ENCODE measurements at regions not wholly inside any gene's neighbourhood (a gene's known extent, or its start where the extent isn't known, plus 50 kb on each side); places are given as distances from the start of the nearest gene placed in this dataset.
A peak's percentile ranks its signal among the peaks of the same experiment; 100 is the strongest.
"Not testable (repeated sequence)": the region's sequence is repeated elsewhere in the genome, so short reads cannot be mapped to it uniquely, and the experiment has no call there.

GRCh38 chr9:25206027-25206426, 472.2 kb downstream of the TUSC1 start:
- no peak overlapping the region for H3K27ac ChIP-seq (ENCODE audit: low read length)
- peak overlapping the region; percentile 46; the same call in 1 of the 2 replicates for H3K4me3 ChIP-seq (ENCODE audit: low read length)
- H3K9ac ChIP-seq (ENCODE audit: low read depth, low read length) = no peak overlapping the region
- no peaks in the 10 kb centered on the region for H3K27me3 ChIP-seq (ENCODE audit: insufficient read depth, low read length)
- H3K9me3 ChIP-seq (ENCODE audit: insufficient read depth, low read depth, low read length) = no peaks in the 10 kb centered on the region
- H3K4me1 ChIP-seq (ENCODE audit: insufficient read depth, low read length) = peaks cover 16% of the 10 kb centered on the region; the same call in 1 of the 2 replicates
- no peaks in the 10 kb centered on the region for H3K36me3 ChIP-seq (ENCODE audit: insufficient read depth, low read depth, low read length)

DNA sequence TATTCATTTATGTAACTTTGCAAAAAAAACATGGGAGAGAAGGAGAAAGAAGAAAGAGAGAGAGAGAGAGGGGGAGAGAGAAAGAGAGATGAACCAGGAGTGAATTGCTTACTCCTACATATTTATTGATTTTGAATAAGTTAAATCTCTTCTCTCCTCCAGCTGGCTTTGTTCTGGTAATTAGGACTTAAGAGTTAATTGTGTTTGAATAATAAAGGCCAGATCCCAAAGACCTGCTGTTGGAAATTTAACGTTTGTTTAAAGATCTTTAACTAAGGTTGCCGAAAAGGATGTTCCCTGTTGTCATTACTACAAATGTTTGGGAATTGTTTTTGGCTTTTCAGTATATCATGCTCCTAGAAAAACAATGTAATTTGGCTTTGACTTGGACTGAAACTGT, 473.0 kb downstream of the TUSC1 start:
- H3K4me3 ChIP-seq (ENCODE audit: low read length) = peak overlapping the region; percentile 46
- peaks cover 16% of the 10 kb centered on the region; the same call in 1 of the 2 replicates for H3K4me1 ChIP-seq (ENCODE audit: insufficient read depth, low read length)
- no peaks in the 10 kb centered on the region for H3K36me3 ChIP-seq (ENCODE audit: insufficient read depth, low read depth, low read length)
- no peaks in the 10 kb centered on the region for H3K9me3 ChIP-seq (ENCODE audit: insufficient read depth, low read depth, low read length)
- H3K27me3 ChIP-seq (ENCODE audit: insufficient read depth, low read length) = no peaks in the 10 kb centered on the region
- no peak overlapping the region for H3K27ac ChIP-seq (ENCODE audit: low read length)
- H3K9ac ChIP-seq (ENCODE audit: low read depth, low read length) = 0 out of 2 replicates have a peak overlapping the region, but pooled peaks have one; percentile 22

DNA sequence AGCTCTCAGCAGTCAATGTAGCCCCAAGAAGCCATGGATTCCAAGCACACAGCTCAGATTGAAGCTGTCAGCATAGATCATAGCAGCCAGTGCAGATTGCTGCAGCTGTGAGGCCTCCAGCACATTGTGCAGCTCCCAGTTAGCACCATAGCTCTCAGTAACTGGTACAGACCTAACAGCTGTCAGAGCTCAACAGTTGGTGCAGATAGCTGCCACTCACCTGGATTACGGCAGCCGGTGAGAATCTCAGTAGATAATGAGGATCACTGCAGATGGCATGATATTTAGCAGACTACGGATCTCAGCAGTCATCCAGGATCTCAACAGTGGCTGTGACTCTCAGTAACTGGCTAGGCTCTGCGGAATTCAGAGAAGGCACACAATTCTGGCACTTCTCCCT, 500.4 kb downstream of the TUSC1 start:
- H3K36me3 ChIP-seq (ENCODE audit: insufficient read depth, low read depth, low read length) = no peaks in the 10 kb centered on the region
- H3K9me3 ChIP-seq (ENCODE audit: insufficient read depth, low read depth, low read length) = no peaks in the 10 kb centered on the region
- no peak overlapping the region for H3K9ac ChIP-seq (ENCODE audit: low read depth, low read length)
- peaks cover 4% of the 10 kb centered on the region; the same call in 1 of the 2 replicates for H3K4me1 ChIP-seq (ENCODE audit: insufficient read depth, low read length)
- no peaks in the 10 kb centered on the region for H3K27me3 ChIP-seq (ENCODE audit: insufficient read depth, low read length)
- no peak overlapping the region for H3K4me3 ChIP-seq (ENCODE audit: low read length)
- no peak overlapping the region for H3K27ac ChIP-seq (ENCODE audit: low read length)

DNA sequence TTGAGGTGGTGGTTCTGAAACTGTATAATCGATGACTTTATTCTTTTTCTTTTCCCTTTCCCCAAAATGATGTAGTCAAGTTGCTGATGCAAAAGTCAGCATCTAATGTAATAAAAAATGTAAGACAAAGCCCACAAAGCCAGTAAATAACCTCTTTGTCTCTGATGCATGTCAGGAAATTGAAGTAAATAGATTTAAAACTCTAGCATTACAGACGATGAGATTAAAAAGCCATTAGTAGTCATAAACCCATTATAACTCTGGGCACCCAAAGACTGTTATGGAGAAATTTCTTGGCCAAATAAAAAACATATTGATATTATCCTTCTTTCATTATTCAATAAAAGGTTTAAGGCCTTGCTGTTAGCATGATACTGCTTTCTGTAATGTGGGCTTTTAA, 548.7 kb downstream of the TUSC1 start:
- Histone ChIP-seq H3K9ac (ENCODE audit: low read depth, low read length) (no peak overlapping the region), H3K9me3 (ENCODE audit: insufficient read depth, low read depth, low read length) (no peaks in the 10 kb centered on the region), H3K4me3 (ENCODE audit: low read length) (no peak overlapping the region), H3K27ac (ENCODE audit: low read length) (no peak overlapping the region), H3K4me1 (ENCODE audit: insufficient read depth, low read length) (no peaks in the 10 kb centered on the region), H3K36me3 (ENCODE audit: insufficient read depth, low read depth, low read length) (no peaks in the 10 kb centered on the region), H3K27me3 (ENCODE audit: insufficient read depth, low read length) (no peaks in the 10 kb centered on the region)

DNA sequence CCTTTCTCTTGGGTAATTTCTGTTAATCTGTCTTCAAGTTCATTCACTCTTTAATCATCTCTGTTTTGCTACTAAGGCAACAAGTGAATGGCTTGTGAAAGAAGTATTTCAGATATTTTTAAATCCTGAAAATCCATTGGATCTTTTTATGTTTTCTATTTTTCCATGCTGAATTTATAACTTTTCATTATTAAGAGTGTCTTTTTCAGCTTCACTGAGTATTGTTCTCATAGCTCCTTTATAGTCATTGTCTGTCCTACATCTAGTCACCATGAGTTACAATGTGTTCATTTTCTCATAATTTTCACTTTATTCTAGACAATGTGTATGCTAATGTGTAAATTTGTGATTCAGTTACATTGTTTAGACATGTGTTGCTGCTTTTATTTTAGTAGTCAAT, 556.4 kb downstream of the TUSC1 start:
- Histone ChIP-seq H3K27me3 (ENCODE audit: insufficient read depth, low read length) (no peaks in the 10 kb centered on the region), H3K27ac (ENCODE audit: low read length) (no peak overlapping the region), H3K4me3 (ENCODE audit: low read length) (no peak overlapping the region), H3K36me3 (ENCODE audit: insufficient read depth, low read depth, low read length) (no peaks in the 10 kb centered on the region), H3K9ac (ENCODE audit: low read depth, low read length) (no peak overlapping the region), H3K9me3 (ENCODE audit: insufficient read depth, low read depth, low read length) (no peaks in the 10 kb centered on the region), H3K4me1 (ENCODE audit: insufficient read depth, low read length) (no peaks in the 10 kb centered on the region)

DNA sequence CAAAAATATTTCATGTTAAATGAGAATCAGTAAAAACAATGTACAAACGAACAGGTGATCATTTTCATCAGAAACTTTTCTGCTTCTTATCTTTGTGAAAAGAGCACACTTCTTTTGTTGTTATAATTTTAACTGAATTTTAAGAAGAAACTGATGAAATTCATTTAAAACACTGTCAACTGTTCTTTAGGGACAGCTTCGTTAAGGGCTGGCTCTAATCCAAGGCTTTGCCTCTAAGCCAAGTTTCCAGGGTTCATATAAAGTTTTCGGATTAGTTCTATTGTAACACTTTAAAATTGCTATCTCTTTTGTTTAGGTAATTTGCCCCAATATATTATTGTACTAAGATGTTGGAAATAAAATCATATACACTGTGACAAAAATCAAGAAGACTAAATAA, 559.2 kb downstream of the TUSC1 start:
- no peak overlapping the region for H3K27ac ChIP-seq (ENCODE audit: low read length)
- H3K9ac ChIP-seq (ENCODE audit: low read depth, low read length) = no peak overlapping the region
- no peaks in the 10 kb centered on the region for H3K4me1 ChIP-seq (ENCODE audit: insufficient read depth, low read length)
- no peak overlapping the region for H3K4me3 ChIP-seq (ENCODE audit: low read length)
- H3K27me3 ChIP-seq (ENCODE audit: insufficient read depth, low read length) = no peaks in the 10 kb centered on the region
- H3K9me3 ChIP-seq (ENCODE audit: insufficient read depth, low read depth, low read length) = no peaks in the 10 kb centered on the region
- no peaks in the 10 kb centered on the region for H3K36me3 ChIP-seq (ENCODE audit: insufficient read depth, low read depth, low read length)

DNA sequence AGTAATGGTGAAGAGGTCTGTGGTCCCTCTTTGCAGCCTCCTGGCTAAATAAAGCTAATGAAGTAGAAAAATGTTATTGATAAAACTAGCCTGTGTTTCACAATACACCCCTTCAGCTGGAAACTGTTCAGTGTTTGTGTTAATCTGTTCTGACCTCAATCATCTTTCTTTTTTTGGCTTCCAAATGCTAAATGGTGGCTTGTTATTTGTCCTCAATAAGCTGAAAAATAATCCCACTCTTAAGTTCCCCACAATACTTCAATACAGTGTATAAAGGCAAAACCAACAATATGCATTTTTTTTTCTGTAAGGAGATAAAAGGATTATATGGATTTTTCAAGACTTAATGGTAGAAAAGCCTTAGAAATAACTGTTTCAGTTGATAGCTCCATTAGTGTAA, 560.5 kb downstream of the TUSC1 start:
- H3K27me3 ChIP-seq (ENCODE audit: insufficient read depth, low read length) = no peaks in the 10 kb centered on the region
- no peak overlapping the region for H3K4me3 ChIP-seq (ENCODE audit: low read length)
- H3K36me3 ChIP-seq (ENCODE audit: insufficient read depth, low read depth, low read length) = no peaks in the 10 kb centered on the region
- no peak overlapping the region for H3K9ac ChIP-seq (ENCODE audit: low read depth, low read length)
- H3K9me3 ChIP-seq (ENCODE audit: insufficient read depth, low read depth, low read length) = no peaks in the 10 kb centered on the region
- no peaks in the 10 kb centered on the region for H3K4me1 ChIP-seq (ENCODE audit: insufficient read depth, low read length)
- H3K27ac ChIP-seq (ENCODE audit: low read length) = no peak overlapping the region

DNA sequence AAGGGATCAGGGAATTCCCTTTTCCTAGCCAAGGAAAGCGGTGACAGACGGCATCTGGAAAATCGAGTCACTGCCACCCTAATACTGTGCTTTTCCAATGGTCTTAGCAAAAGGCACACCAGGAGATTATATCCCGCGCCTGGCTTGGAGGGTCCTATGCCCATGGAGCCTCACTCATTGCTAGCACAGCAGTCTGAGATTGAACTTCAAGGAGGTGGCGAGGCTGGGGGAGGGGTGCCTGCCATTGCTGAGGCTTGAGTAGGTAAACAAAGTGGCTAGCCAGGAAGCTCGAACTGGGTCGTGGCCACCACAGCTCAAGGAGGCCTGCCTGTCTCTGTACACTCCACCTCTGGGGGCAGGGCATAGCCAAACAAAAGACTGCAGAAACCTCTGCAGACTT, 556.5 kb upstream of the IZUMO3 start:
- peaks cover 23% of the 10 kb centered on the region for H3K9me3 ChIP-seq (ENCODE audit: insufficient read depth, low read depth, low read length)
- H3K4me3 ChIP-seq (ENCODE audit: low read length); H3K9ac ChIP-seq (ENCODE audit: low read depth, low read length); H3K36me3 ChIP-seq (ENCODE audit: insufficient read depth, low read depth, low read length); H3K27me3 ChIP-seq (ENCODE audit: insufficient read depth, low read length); H3K4me1 ChIP-seq (ENCODE audit: insufficient read depth, low read length); H3K27ac ChIP-seq (ENCODE audit: low read length): not testable (repeated sequence)

DNA sequence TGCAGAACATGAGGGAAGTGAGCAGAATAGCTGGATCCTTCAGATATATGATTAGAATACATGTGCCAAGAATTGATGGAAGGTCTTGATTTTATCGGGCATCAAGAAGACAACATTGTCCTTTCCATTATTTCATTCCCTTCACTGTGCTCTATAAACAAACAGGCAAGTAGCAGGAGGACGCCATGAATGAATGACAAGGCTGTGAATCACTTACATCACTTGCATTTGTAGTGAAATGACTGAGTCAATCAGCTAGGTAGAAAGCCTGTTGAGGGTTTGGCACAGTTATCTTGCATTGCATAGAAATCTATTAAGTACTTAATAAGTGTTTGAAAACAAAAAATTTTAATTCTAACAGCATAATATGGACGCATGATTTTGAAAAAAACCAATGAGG, 548.8 kb upstream of the IZUMO3 start:
- Histone ChIP-seq H3K27me3 (ENCODE audit: insufficient read depth, low read length) (no peaks in the 10 kb centered on the region), H3K36me3 (ENCODE audit: insufficient read depth, low read depth, low read length) (no peaks in the 10 kb centered on the region), H3K4me1 (ENCODE audit: insufficient read depth, low read length) (no peaks in the 10 kb centered on the region), H3K4me3 (ENCODE audit: low read length) (no peak overlapping the region), H3K9me3 (ENCODE audit: insufficient read depth, low read depth, low read length) (no peaks in the 10 kb centered on the region), H3K9ac (ENCODE audit: low read depth, low read length) (no peak overlapping the region), H3K27ac (ENCODE audit: low read length) (no peak overlapping the region)

DNA sequence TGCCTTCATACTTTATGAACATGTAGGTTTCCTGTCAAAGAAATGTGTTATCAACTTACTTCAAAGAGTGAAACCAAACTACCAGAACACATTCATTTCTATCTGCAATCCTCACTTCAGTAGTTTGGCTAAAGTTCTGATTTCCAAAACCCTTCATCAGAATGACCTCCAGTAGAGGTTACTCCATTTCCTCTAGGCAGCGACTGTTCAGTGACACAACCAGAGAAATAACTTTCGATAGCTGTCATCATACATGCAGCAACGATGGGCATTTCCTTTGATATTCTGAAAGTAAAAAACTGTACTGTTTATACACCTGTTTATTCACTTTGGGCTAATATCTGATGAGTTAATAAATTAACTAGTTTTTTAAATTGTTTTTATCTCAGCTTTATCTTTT, 532.5 kb upstream of the IZUMO3 start:
- no peak overlapping the region for H3K4me3 ChIP-seq (ENCODE audit: low read length)
- H3K27ac ChIP-seq (ENCODE audit: low read length) = no peak overlapping the region
- H3K27me3 ChIP-seq (ENCODE audit: insufficient read depth, low read length) = no peaks in the 10 kb centered on the region
- H3K4me1 ChIP-seq (ENCODE audit: insufficient read depth, low read length) = no peaks in the 10 kb centered on the region
- H3K9ac ChIP-seq (ENCODE audit: low read depth, low read length) = no peak overlapping the region
- no peaks in the 10 kb centered on the region for H3K36me3 ChIP-seq (ENCODE audit: insufficient read depth, low read depth, low read length)
- H3K9me3 ChIP-seq (ENCODE audit: insufficient read depth, low read depth, low read length) = peaks cover 9% of the 10 kb centered on the region; the same call in 1 of the 2 replicates

GRCh38 chr9:25048098-25048724, 502.5 kb upstream of the IZUMO3 start:
- Histone ChIP-seq H3K27me3 (ENCODE audit: insufficient read depth, low read length) (no peaks in the 10 kb centered on the region), H3K9me3 (ENCODE audit: insufficient read depth, low read depth, low read length) (peaks cover 7% of the 10 kb centered on the region; the same call in 1 of the 2 replicates), H3K4me3 (ENCODE audit: low read length) (no peak overlapping the region), H3K9ac (ENCODE audit: low read depth, low read length) (no peak overlapping the region), H3K4me1 (ENCODE audit: insufficient read depth, low read length) (no peaks in the 10 kb centered on the region), H3K36me3 (ENCODE audit: insufficient read depth, low read depth, low read length) (no peaks in the 10 kb centered on the region), H3K27ac (ENCODE audit: low read length) (no peak overlapping the region)

DNA sequence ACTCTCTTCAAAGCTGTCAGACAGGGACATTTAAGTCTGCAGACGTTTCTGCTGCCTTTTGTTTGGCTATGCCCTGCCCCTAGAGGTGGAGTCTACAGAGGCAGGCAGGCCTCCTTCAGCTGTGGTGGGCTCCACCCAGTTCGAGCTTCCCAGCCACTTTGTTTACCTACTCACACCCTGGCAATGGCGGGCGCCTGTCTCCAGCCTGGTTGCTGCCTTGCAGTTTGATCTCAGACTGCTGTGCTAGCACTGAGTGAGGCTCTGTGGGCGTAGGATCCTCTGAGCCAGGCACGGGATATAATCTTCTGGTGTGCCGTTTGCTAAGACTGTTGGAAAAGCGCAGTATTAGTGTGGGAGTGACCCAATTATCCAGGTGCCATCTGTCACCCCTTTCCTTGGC, 499.8 kb upstream of the IZUMO3 start:
- not testable (repeated sequence) for H3K4me1 ChIP-seq (ENCODE audit: insufficient read depth, low read length); H3K4me3 ChIP-seq (ENCODE audit: low read length); H3K27me3 ChIP-seq (ENCODE audit: insufficient read depth, low read length); H3K9me3 ChIP-seq (ENCODE audit: insufficient read depth, low read depth, low read length); H3K9ac ChIP-seq (ENCODE audit: low read depth, low read length); H3K27ac ChIP-seq (ENCODE audit: low read length); H3K36me3 ChIP-seq (ENCODE audit: insufficient read depth, low read depth, low read length)
